Stomach (tissue), 4 donors: ENCODE measurements at regions not wholly inside any gene's neighbourhood (a gene's known extent, or its start where the extent isn't known, plus 50 kb on each side); places are given as distances from the start of the nearest gene placed in this dataset.

Experiments
- EP300 ChIP-seq: sonication (generic); formaldehyde crosslinking; IDR thresholded peaks from one replicate; pipeline ENCODE4 v1.6.1; 2017; ENCODE audit warnings: antibody characterized with exemption
- POLR2A ChIP-seq, 4 donors: fragments of 450-650 bp; IDR thresholded peaks; one replicate each; pipeline ENCODE4 v1.6.1; 2016; ENCODE audit warnings: antibody characterized with exemption in 4 of 4, control low read depth in 2 of 4, mild to moderate bottlenecking in 1 of 4, moderate library complexity in 1 of 4
- POLR2AphosphoS5 ChIP-seq, 3 donors: sonication (generic); formaldehyde crosslinking; IDR thresholded peaks; one replicate each; pipeline ENCODE4 v1.6.1; 2016; ENCODE audit warnings: antibody characterized with exemption in 3 of 3
- TF ChIP-seq, protein P1 (sequence below), 7 experiments: fragments of 450-650 bp in 4 of 7; fragments of 200-600 bp in 3 of 7; sonication (generic) in 3 of 7; IDR thresholded peaks; one replicate each; pipeline ENCODE4 v1.5.1; 2016 to 2019; ENCODE audit warnings: antibody characterized with exemption in 7 of 7, control low read depth in 2 of 7, mild to moderate bottlenecking in 1 of 7

DNA sequence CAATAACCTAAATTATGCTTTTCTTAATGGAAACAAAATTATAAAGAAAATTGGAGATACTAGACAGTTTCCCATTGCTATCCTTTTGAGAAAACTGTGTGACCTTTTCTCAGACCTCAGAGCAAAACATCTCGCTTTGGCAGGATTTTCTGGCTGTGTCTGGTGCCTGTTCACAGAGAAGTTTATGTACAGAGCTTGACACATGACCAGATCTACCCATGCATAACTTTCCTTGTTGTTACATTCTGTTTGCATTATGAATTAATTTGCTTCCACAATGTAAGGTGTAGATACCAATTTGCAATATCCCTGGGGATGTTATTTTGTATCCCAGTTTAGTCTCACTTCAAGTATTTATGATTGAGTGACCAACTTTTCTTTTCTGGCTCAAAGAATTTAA, 565.0 kb downstream of the XPNPEP1 start:
- TF ChIP-seq POLR2AphosphoS5 (IDR thresholded peaks at IDR 0.05) (no peak), POLR2A (IDR thresholded peaks at IDR 0.05) (no peak), EP300 (no peak)
- TF ChIP-seq, protein P1, sequence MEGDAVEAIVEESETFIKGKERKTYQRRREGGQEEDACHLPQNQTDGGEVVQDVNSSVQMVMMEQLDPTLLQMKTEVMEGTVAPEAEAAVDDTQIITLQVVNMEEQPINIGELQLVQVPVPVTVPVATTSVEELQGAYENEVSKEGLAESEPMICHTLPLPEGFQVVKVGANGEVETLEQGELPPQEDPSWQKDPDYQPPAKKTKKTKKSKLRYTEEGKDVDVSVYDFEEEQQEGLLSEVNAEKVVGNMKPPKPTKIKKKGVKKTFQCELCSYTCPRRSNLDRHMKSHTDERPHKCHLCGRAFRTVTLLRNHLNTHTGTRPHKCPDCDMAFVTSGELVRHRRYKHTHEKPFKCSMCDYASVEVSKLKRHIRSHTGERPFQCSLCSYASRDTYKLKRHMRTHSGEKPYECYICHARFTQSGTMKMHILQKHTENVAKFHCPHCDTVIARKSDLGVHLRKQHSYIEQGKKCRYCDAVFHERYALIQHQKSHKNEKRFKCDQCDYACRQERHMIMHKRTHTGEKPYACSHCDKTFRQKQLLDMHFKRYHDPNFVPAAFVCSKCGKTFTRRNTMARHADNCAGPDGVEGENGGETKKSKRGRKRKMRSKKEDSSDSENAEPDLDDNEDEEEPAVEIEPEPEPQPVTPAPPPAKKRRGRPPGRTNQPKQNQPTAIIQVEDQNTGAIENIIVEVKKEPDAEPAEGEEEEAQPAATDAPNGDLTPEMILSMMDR (IDR thresholded peaks at IDR 0.05): no peak
